H1 (cell line): ENCODE measurements at regions not wholly inside any gene's neighbourhood (a gene's known extent, or its start where the extent isn't known, plus 50 kb on each side); places are given as distances from the start of the nearest gene placed in this dataset.

Experiments
- CTCF ChIA-PET: fragments of 300-600 bp; sonication (Branson Sonifier 250); formaldehyde crosslinking; loops from one replicate; lab custom pipeline; 2021; ENCODE audit not compliant: partially characterized antibody; lab: Charles Lee
- POLR2A ChIA-PET: fragments of 300-600 bp; sonication (Branson Sonifier 250); formaldehyde crosslinking; loops from one replicate; lab custom pipeline; 2021; ENCODE audit warnings: inconsistent platforms; ENCODE audit not compliant: partially characterized antibody; lab: Charles Lee
- DNase-seq, 2 experiments: peaks; one replicate each; pipeline versions ENCODE4 v3.0.0 to v3.0.0-alpha.2; 2010 to 2022; ENCODE audit warnings: low spot score in 2 of 2, low read depth in 1 of 2, mixed read lengths in 1 of 2
- FAIRE-seq: peaks from 2 replicates; lab custom pipeline; 2011; peaks lifted over from hg19 to GRCh38; lab: Jason Lieb, UNC
- H2AFZ ChIP-seq: 2 replicates; pipeline ENCODE4 v1.8.1; 2012; ENCODE audit warnings: low read length, inconsistent platforms
- H2AK5ac ChIP-seq: 2 replicates; pipeline ENCODE4 v1.6.1; 2013; ENCODE audit warnings: low read depth, low read length
- H2BK120ac ChIP-seq: replicated peaks from 2 replicates; pipeline ENCODE3; 2013; ENCODE audit warnings: low read depth, low read length, inconsistent platforms
- H2BK12ac ChIP-seq: 2 replicates; pipeline ENCODE4 v1.6.1; 2013; ENCODE audit warnings: low read depth, low read length
- H2BK15ac ChIP-seq: 2 replicates; pipeline ENCODE4 v1.6.1; 2013; ENCODE audit warnings: low read length
- H2BK20ac ChIP-seq: 2 replicates; pipeline ENCODE4 v1.6.1; 2013; ENCODE audit warnings: low read length
- H2BK5ac ChIP-seq: 2 replicates; pipeline ENCODE4 v1.6.1; 2013; ENCODE audit warnings: low read depth, low read length
- H3K14ac ChIP-seq: 2 replicates; pipeline ENCODE4 v1.6.1; 2013; ENCODE audit warnings: inconsistent platforms; ENCODE audit not compliant: insufficient read length
- H3K18ac ChIP-seq: 2 replicates; pipeline ENCODE4 v1.6.1; 2013; ENCODE audit warnings: low read length; ENCODE audit errors: extremely low read depth
- H3K23ac ChIP-seq: 2 replicates; pipeline ENCODE4 v1.6.1; 2013; ENCODE audit warnings: inconsistent platforms; ENCODE audit not compliant: insufficient read length
- H3K23me2 ChIP-seq: 2 replicates; pipeline ENCODE4 v1.6.1; 2013; ENCODE audit warnings: low read depth, low read length
- H3K27ac ChIP-seq: 2 replicates; pipeline ENCODE4 v1.6.1; 2011; ENCODE audit warnings: low read depth, low read length, inconsistent platforms
- H3K27me3 ChIP-seq, 4 experiments: replicated peaks in 1 of 4; 1 replicate in 1 of 4; 2 replicates in 3 of 4; pipeline versions ENCODE4 v1.6.1 to v1.8.1; 2011 to 2013; ENCODE audit warnings: low read length in 3 of 4, mild to moderate bottlenecking in 3 of 4, inconsistent platforms in 2 of 4, mixed read lengths in 2 of 4, moderate library complexity in 1 of 4; ENCODE audit not compliant: control insufficient read depth in 3 of 4, insufficient read depth in 3 of 4; ENCODE audit errors: extremely low read depth in 1 of 4
- H3K36me3 ChIP-seq, 4 experiments: 2 replicates each; pipeline versions ENCODE4 v1.6.1 to v1.8.1; 2011 to 2013; ENCODE audit warnings: mild to moderate bottlenecking in 4 of 4, low read length in 3 of 4, moderate library complexity in 2 of 4, control low read depth in 1 of 4, inconsistent platforms in 1 of 4; ENCODE audit not compliant: insufficient read depth in 4 of 4, control insufficient read depth in 2 of 4
- H3K4ac ChIP-seq: replicated peaks from 2 replicates; pipeline ENCODE3; 2013; ENCODE audit warnings: low read length, low read depth, mixed read lengths, inconsistent platforms; ENCODE audit not compliant: insufficient read length
- H3K4me1 ChIP-seq, 4 experiments: replicated peaks in 1 of 4; 1 replicate in 1 of 4; 2 replicates in 3 of 4; pipeline versions ENCODE4 v1.6.1 to v1.8.1; 2011 to 2013; ENCODE audit warnings: low read length in 3 of 4, inconsistent platforms in 2 of 4, mixed read lengths in 1 of 4; ENCODE audit not compliant: insufficient read depth in 4 of 4, control insufficient read depth in 3 of 4
- H3K4me2 ChIP-seq, 2 experiments: 2 replicates each; pipeline versions ENCODE4 v1.6.1 to v1.8.1; 2011 to 2013; ENCODE audit warnings: low read depth in 2 of 2, low read length in 2 of 2, control low read depth in 1 of 2, inconsistent platforms in 1 of 2, mild to moderate bottlenecking in 1 of 2; ENCODE audit not compliant: insufficient read depth in 1 of 2
- H3K4me3 ChIP-seq, 4 experiments: fragments of 200-600, 300-600 bp in 1 of 4; sonication (generic), shearing (Covaris generic), sonication (Bioruptor Twin) in 1 of 4; 2 replicates each; pipeline versions ENCODE4 v1.5.1 to v1.8.1; 2011 to 2016; ENCODE audit warnings: low read length in 4 of 4, low read depth in 3 of 4, control low read depth in 2 of 4, inconsistent platforms in 2 of 4, mild to moderate bottlenecking in 2 of 4, mixed read lengths in 1 of 4, moderate library complexity in 1 of 4; ENCODE audit not compliant: insufficient read depth in 2 of 4; ENCODE audit errors: extremely low read depth in 1 of 4
- H3K56ac ChIP-seq: replicated peaks from 2 replicates; pipeline ENCODE3; 2013; ENCODE audit warnings: low read depth, mild to moderate bottlenecking, mixed read lengths, low read length, inconsistent platforms; ENCODE audit not compliant: insufficient read length
- H3K79me1 ChIP-seq: 2 replicates; pipeline ENCODE4 v1.6.1; 2013; ENCODE audit warnings: low read depth, low read length, control low read depth
- H3K79me2 ChIP-seq, 2 experiments: 2 replicates each; pipeline versions ENCODE4 v1.6.1 to v1.8.1; 2012 to 2013; ENCODE audit warnings: low read length in 2 of 2, mild to moderate bottlenecking in 2 of 2, inconsistent platforms in 1 of 2; ENCODE audit not compliant: insufficient read depth in 2 of 2, control insufficient read depth in 1 of 2
- H3K9ac ChIP-seq, 4 experiments: replicated peaks in 1 of 4; 1 replicate in 1 of 4; 2 replicates in 3 of 4; pipeline versions ENCODE4 v1.6.1 to v1.8.1; 2011 to 2013; ENCODE audit warnings: low read depth in 3 of 4, low read length in 3 of 4, control low read depth in 2 of 4, mild to moderate bottlenecking in 2 of 4, moderate library complexity in 2 of 4, inconsistent platforms in 1 of 4; ENCODE audit errors: extremely low read depth in 1 of 4
- H3K9me3 ChIP-seq, 2 experiments: 2 replicates each; pipeline versions ENCODE4 v1.6.1 to v1.8.1; 2012 to 2013; ENCODE audit warnings: mild to moderate bottlenecking in 2 of 2, moderate library complexity in 2 of 2, control low read depth in 1 of 2, inconsistent platforms in 1 of 2, low read depth in 1 of 2, low read length in 1 of 2, mixed read lengths in 1 of 2; ENCODE audit not compliant: insufficient read depth in 2 of 2
- H4K20me1 ChIP-seq, 2 experiments: replicated peaks in 1 of 2; 2 replicates each; pipeline versions ENCODE3 to v1.8.1; 2011 to 2013; ENCODE audit warnings: inconsistent platforms in 2 of 2, low read length in 2 of 2, mild to moderate bottlenecking in 1 of 2; ENCODE audit not compliant: insufficient read depth in 2 of 2, control insufficient read depth in 1 of 2
- H4K5ac ChIP-seq: 2 replicates; pipeline ENCODE4 v1.6.1; 2013; ENCODE audit warnings: low read length, low read depth, mixed read lengths, inconsistent platforms; ENCODE audit not compliant: insufficient read length
- H4K8ac ChIP-seq: 2 replicates; pipeline ENCODE4 v1.8.0; 2013; ENCODE audit warnings: mild to moderate bottlenecking, moderate library complexity, low read length, inconsistent platforms; ENCODE audit not compliant: insufficient read depth; ENCODE audit errors: extremely low read depth
- H4K91ac ChIP-seq: replicated peaks from 2 replicates; pipeline ENCODE3; 2013; ENCODE audit warnings: low read length, mixed read lengths, inconsistent platforms; ENCODE audit not compliant: insufficient read length
- HDAC2 ChIP-seq, 2 experiments: fragments of 300-600 bp in 1 of 2; sonication (generic) in 1 of 2; IDR thresholded peaks; 2 replicates each; pipeline ENCODE4 v1.6.1; 2011 to 2012; ENCODE audit warnings: low read depth in 2 of 2, low read length in 2 of 2, mild to moderate bottlenecking in 2 of 2, moderate library complexity in 2 of 2, borderline replicate concordance in 1 of 2, inconsistent platforms in 1 of 2
- PHF8 ChIP-seq: fragments of 200-600 bp; sonication (generic); conservative IDR thresholded peaks from 2 replicates; pipeline ENCODE4 v1.7.1; 2012; ENCODE audit warnings: low read depth, mild to moderate bottlenecking, inconsistent platforms, low read length, moderate library complexity
- RBBP5 ChIP-seq: IDR thresholded peaks from 2 replicates; pipeline ENCODE4 v1.7.1; 2012; ENCODE audit warnings: low read depth, mild to moderate bottlenecking, inconsistent platforms, low read length, moderate library complexity, borderline replicate concordance
- WGBS, 2 experiments: shearing (Covaris generic) in 1 of 2; methylation state at CpG; one replicate each; pipeline versions ENCODE4 v1.1.6 to v1.1.7; 2013 to 2015; ENCODE audit warnings: low lambda C conversion rate in 2 of 2, mixed read lengths in 2 of 2, inconsistent platforms in 1 of 2, low coverage in 1 of 2, missing lambda C conversion rate in 1 of 2; ENCODE audit not compliant: insufficient replicate concordance in 2 of 2, insufficient coverage in 1 of 2, insufficient read length in 1 of 2; ENCODE audit errors: extremely low coverage in 1 of 2, missing lambda C conversion rate in 1 of 2; 5-methylcytosine and 5-hydroxymethylcytosine counted together

DNA sequence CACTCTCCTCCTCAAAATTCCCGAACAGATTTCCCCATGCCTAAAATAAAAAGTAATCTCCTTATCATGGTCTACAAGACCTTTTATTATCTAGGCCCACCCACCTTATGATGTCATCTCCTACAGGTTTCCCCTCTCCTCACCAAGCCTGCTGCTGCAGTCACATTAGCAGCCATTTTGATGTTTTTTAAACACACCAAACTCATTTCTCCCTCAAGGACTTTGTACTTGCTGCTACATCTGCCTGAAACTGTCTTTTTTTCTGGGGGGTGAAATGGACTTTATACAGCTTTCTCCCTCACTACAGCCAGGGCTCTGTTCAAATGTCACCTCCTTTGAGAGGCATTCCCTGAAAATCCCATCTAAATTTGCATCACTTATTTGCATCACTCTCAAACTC lies 90.2 kb upstream of the TAB3 start:
- no peak overlapping the region for H2BK12ac ChIP-seq
- no peak for TF ChIP-seq HDAC2 (IDR thresholded peaks at IDR 0.05; ENCODE audit: borderline replicate concordance in 1 of 2, low read depth in 2 of 2, low read length in 2 of 2)
- no peak for TF ChIP-seq PHF8
- TF ChIP-seq RBBP5: no peak

More for the DNA sequence above, 90.2 kb upstream of the TAB3 start:
- Histone ChIP-seq H4K8ac (no peak overlapping the region), H4K5ac (no peak overlapping the region), H3K4me3 (no peak overlapping the region), H3K56ac (no peak overlapping the region), H3K9ac (no peak overlapping the region), H3K18ac (no peak overlapping the region), H3K79me2 (no peaks in the 10 kb centered on the region), H2AK5ac (no peak overlapping the region), H2BK15ac (no peak overlapping the region), H3K23me2 (no peaks in the 10 kb centered on the region), H3K27ac (no peak overlapping the region), H3K4me2 (no peak overlapping the region), H3K79me1 (no peaks in the 10 kb centered on the region), H3K14ac (no peak overlapping the region), H3K36me3 (no peaks in the 10 kb centered on the region), H3K9me3 (no peaks in the 10 kb centered on the region), H2BK20ac (no peak overlapping the region), H3K27me3 (no peaks in the 10 kb centered on the region), H2BK120ac (no peak overlapping the region), H3K4ac (no peak overlapping the region), H2BK5ac (no peak overlapping the region), H2AFZ (no peak overlapping the region; the same call in 1 of the 2 replicates), H3K23ac (no peak overlapping the region), H3K4me1 (no peaks in the 10 kb centered on the region), H4K91ac (no peak overlapping the region), H4K20me1 (no peaks in the 10 kb centered on the region)
- DNase-seq (no peak), FAIRE-seq (peak; percentile 13)
- 100% methylated on average over 1 of the region's 1 CpG; no CpG with 5 or more reads in 1 of the 2 experiments for WGBS, 2 experiments
- ChIA-PET POLR2A (no interaction called here), CTCF (interaction anchor here (0.7 kb wide), 1 partner anchor 750 kb away, joined by 3 read pairs; no protein-coding TSS in a partner anchor)
